IPS-NIHi11 (cell line): ENCODE measurements at regions not wholly inside any gene's neighbourhood (a gene's known extent, or its start where the extent isn't known, plus 50 kb on each side); places are given as distances from the start of the nearest gene placed in this dataset.

ENCODE experiments used
- DNase-seq: peaks from one replicate; pipeline ENCODE4 v3.0.0; 2012; ENCODE audit warnings: mixed read lengths, low spot score

- no peak for DNase-seq
Observed at GRCh38 chr4:136925203-136925602, 607.1 kb downstream of the PCDH18 start.

- no peak for DNase-seq
Observed at GRCh38 chr4:136922066-136922465, 610.2 kb downstream of the PCDH18 start.

GRCh38 chr4:136920092-136920881 lies 612.0 kb downstream of the PCDH18 start:
- no peak for DNase-seq

- no peak for DNase-seq
Observed at GRCh38 chr4:136918772-136919171, 613.5 kb downstream of the PCDH18 start.

GRCh38 chr4:136917312-136918110 lies 614.8 kb downstream of the PCDH18 start:
- DNase-seq = no peak

GRCh38 chr4:136909626-136910025 lies 622.7 kb downstream of the PCDH18 start:
- no peak for DNase-seq

- no peak for DNase-seq
Observed at GRCh38 chr4:136908122-136908521, 624.2 kb downstream of the PCDH18 start.

- DNase-seq = no peak
Observed at GRCh38 chr4:136900696-136901095, 631.6 kb downstream of the PCDH18 start.

GRCh38 chr4:136898590-136899248 lies 633.6 kb downstream of the PCDH18 start:
- DNase-seq = no peak

GRCh38 chr4:136893573-136893972 lies 638.7 kb downstream of the PCDH18 start:
- no peak for DNase-seq

- DNase-seq = no peak
Observed at GRCh38 chr4:136881666-136882065, 650.6 kb downstream of the PCDH18 start.

- no peak for DNase-seq
Observed at GRCh38 chr4:136873555-136873954, 658.7 kb downstream of the PCDH18 start.

- no peak for DNase-seq
Observed at GRCh38 chr4:136867465-136867864, 664.8 kb downstream of the PCDH18 start.

- DNase-seq = no peak
Observed at GRCh38 chr4:136865526-136865925, 666.8 kb downstream of the PCDH18 start.

GRCh38 chr4:136864604-136865185 lies 667.6 kb downstream of the PCDH18 start:
- DNase-seq = peak; percentile 34

- DNase-seq = peak; percentile 8
Observed at GRCh38 chr4:136863756-136864155, 668.5 kb downstream of the PCDH18 start.

GRCh38 chr4:136862653-136863052 lies 669.6 kb downstream of the PCDH18 start:
- no peak for DNase-seq

GRCh38 chr4:136861091-136861490 lies 671.2 kb downstream of the PCDH18 start:
- DNase-seq = no peak

- DNase-seq = no peak
Observed at GRCh38 chr4:136858903-136859302, 673.4 kb downstream of the PCDH18 start.

- no peak for DNase-seq
Observed at GRCh38 chr4:136855886-136856285, 676.4 kb downstream of the PCDH18 start.

- DNase-seq = no peak
Observed at GRCh38 chr4:136850446-136850845, 681.8 kb downstream of the PCDH18 start.

- DNase-seq = no peak
Observed at GRCh38 chr4:136847881-136848621, 684.2 kb downstream of the PCDH18 start.
